ENCODE measurements at regions not wholly inside any gene's neighbourhood (a gene's known extent, or its start where the extent isn't known, plus 50 kb on each side); places are given as distances from the start of the nearest gene placed in this dataset.

- no peak for TF ChIP-seq ELF1 (IDR thresholded peaks at IDR 0.05)
- no peak for TF ChIP-seq CTCF (IDR thresholded peaks at IDR 0.05)
- TF ChIP-seq ZBTB33 (IDR thresholded peaks at IDR 0.05; ENCODE audit: borderline replicate concordance, low read depth) = no peak
- TF ChIP-seq TAF1 (IDR thresholded peaks at IDR 0.05; ENCODE audit: borderline replicate concordance, low read depth, low read length) = no peak
- TF ChIP-seq RXRA (IDR thresholded peaks at IDR 0.05; ENCODE audit: borderline replicate concordance, low read depth) = no peak
These were observed 258.7 kb downstream of the THBS2 start for GRCh38 chr6:168994956-168995355.
